ENCODE measurements at regions not wholly inside any gene's neighbourhood (a gene's known extent, or its start where the extent isn't known, plus 50 kb on each side); places are given as distances from the start of the nearest gene placed in this dataset.

DNA sequence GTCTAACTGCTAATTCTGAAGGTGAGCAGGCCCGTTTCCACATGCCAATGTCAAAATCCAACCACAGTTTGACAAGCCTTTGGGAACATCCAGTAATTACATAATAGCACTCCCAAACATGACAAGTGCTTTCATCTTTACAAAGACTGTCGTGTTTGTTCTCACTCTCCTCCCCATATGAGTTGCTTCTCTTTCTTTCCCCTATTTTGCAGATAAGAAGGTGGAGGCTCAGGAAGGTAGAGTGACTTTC lies 55.9 kb upstream of the CD44 start:
- ChIA-PET POLR2A (no interaction called here), CTCF (no interaction called here)
- no peak for TF ChIP-seq CTBP1 (IDR thresholded peaks at IDR 0.05; ENCODE audit: borderline replicate concordance)
- TF ChIP-seq FOXA1 (IDR thresholded peaks at IDR 0.05), result no peak
- TF ChIP-seq SUZ12 (IDR thresholded peaks at IDR 0.05), result no peak
- TF ChIP-seq BHLHE40 (IDR thresholded peaks at IDR 0.05; ENCODE audit: borderline replicate concordance), result no peak
- DNase-seq (ENCODE audit: extremely low spot score), result no peak

DNA sequence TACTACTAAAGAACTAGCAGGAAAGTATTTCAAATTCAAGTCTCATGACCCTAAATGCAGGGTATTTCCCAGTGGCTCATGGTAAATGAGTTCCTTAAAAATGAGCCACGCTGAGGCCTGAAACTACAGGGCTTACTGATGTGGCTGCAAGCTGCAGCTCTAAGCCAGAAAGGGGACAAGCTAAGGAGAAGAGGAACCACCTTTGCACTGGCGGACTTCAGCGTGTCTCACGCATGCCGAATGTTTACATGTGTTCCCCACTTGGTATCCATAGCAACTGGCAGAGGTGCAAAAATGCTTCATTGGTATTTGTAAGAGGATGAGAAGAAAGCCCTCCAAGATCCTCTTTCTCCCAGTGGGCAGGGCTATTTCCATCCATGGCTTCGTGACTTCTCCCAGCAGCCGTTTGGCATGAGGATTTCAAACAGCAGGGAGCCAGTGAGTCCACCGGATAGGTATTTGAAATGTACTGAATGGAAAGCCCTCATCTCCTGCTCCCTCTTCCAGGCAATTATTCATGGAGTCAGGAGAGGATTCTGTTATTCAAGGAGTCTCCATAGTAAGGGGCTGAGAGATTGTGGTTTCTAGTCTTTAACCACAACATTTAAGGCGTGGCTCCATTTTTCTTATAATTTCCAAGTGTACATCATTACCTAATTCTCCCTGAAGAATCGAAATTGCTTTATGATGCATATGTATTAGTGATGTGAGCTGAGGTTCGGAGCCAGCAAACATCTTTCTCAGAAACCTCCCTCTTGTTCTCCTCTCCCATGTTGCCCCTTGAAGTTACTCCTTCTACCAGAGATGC lies 55.3 kb upstream of the CD44 start:
- ChIA-PET CTCF (no interaction called here), POLR2A (no interaction called here)
- DNase-seq (ENCODE audit: extremely low spot score), result no peak

DNA sequence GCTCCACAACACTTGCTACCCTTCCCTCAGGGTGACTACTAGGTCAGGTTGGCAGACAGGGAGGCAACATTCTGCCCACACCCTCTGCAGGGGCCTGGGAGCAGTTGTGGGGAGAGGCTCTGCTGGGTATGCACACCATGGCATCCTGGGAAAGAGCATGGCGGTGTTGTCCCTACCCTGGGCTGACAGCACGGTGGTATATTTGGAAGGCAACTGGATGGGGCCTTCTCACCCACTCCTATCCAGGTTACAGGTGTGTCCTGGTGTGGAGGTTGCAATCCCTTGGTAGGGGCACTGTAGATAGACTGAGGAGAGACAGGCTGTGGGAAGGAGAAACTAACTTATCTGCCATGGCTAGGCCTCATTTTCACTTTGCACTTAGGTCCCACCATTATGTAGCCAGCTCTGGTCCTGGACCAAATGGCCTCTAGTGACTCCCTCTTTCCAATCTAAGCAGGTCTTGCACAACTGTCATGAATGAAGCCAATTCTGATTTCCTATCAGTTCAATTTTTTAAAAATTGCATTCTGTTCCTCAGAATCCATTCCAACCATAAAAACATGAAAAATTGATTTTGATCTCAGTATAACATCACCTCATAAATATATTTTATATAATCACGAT lies 54.0 kb upstream of the CD44 start:
- no peak for DNase-seq (ENCODE audit: extremely low spot score)
- TF ChIP-seq TARDBP (IDR thresholded peaks at IDR 0.05) (no peak), ELF4 (IDR thresholded peaks at IDR 0.05) (no peak), LEF1 (IDR thresholded peaks at IDR 0.05; ENCODE audit: borderline replicate concordance) (no peak), ARNT (IDR thresholded peaks at IDR 0.05) (no peak)
- CTCF ChIA-PET, result no interaction called here
- POLR2A ChIA-PET, result no interaction called here

More for the DNA sequence above, 55.3 kb upstream of the CD44 start:
- TF ChIP-seq ARNT (IDR thresholded peaks at IDR 0.05) (no peak), LEF1 (IDR thresholded peaks at IDR 0.05; ENCODE audit: borderline replicate concordance) (no peak)
- TF ChIP-seq, protein P1, sequence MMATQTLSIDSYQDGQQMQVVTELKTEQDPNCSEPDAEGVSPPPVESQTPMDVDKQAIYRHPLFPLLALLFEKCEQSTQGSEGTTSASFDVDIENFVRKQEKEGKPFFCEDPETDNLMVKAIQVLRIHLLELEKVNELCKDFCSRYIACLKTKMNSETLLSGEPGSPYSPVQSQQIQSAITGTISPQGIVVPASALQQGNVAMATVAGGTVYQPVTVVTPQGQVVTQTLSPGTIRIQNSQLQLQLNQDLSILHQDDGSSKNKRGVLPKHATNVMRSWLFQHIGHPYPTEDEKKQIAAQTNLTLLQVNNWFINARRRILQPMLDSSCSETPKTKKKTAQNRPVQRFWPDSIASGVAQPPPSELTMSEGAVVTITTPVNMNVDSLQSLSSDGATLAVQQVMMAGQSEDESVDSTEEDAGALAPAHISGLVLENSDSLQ (IDR thresholded peaks at IDR 0.05), result no peak

DNA sequence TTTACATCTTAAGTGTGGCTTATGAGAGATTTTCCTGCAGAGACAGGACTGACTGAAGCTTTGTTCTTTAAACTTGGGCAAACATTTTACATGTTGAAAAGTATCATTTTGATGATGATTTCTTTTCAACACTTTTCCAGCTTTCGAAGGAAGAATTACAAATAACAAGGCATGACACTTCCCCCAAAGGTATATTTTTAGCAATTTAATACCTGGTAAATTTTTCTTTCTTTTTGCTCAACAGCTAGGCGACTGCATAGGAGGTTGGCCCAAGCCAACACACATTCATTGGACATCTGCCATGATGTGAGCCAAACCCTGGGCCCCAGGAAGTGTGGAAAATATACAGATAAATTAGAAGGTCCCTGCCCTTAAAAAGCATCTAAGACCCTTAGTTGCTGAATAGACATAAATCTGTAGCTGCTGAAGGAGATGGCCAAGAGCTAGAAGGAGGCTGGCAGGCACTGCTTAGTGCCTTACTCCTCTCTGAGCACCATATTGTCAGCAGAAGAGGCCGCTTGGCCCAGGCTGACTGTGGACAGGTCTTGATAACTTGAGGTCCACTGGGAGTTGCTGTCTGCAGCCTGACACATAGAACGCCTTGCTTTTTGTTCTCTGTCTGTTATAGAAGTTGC lies 53.3 kb upstream of the CD44 start:
- ChIA-PET POLR2A (no interaction called here), CTCF (no interaction called here)
- TF ChIP-seq FOXM1 (IDR thresholded peaks at IDR 0.05; ENCODE audit: borderline replicate concordance), result no peak
- TF ChIP-seq SUZ12 (IDR thresholded peaks at IDR 0.05), result no peak
- TF ChIP-seq, protein P1 (IDR thresholded peaks at IDR 0.05), result no peak
- TF ChIP-seq ARNT (IDR thresholded peaks at IDR 0.05), result no peak
- TF ChIP-seq L3MBTL2 (conservative IDR thresholded peaks at IDR 0.05), result no peak
- no peak for DNase-seq (ENCODE audit: extremely low spot score)

DNA sequence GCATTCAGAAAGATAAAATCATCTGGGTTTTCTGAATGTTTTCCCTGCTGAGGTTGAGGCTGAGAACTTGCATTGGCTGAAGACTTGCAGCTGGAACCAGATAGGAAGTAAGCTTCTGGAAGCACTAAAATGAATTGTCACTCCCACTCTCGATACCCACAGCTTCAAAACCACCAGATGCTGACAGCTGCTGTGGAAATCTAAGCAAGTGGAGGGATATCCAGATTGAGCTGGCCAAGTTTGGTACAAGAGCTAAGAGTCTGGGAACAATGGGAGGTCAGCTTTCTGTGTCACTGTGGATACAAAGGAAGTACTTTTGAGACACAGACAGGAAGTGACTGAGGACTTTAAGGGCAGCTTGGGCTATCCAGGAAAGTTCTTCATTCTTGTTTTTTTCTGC lies 51.3 kb upstream of the CD44 start:
- POLR2A ChIA-PET, result no interaction called here
- CTCF ChIA-PET, result no interaction called here
- TF ChIP-seq LEF1 (IDR thresholded peaks at IDR 0.05; ENCODE audit: borderline replicate concordance) (no peak), NFRKB (IDR thresholded peaks at IDR 0.05) (no peak), SP1 (IDR thresholded peaks at IDR 0.05) (no peak), ELF4 (IDR thresholded peaks at IDR 0.05) (no peak), ZNF384 (IDR thresholded peaks at IDR 0.05) (no peak), TARDBP (IDR thresholded peaks at IDR 0.05) (no peak), FOXA1 (IDR thresholded peaks at IDR 0.05) (no peak), FOXM1 (IDR thresholded peaks at IDR 0.05; ENCODE audit: borderline replicate concordance) (no peak), HDGF (IDR thresholded peaks at IDR 0.05; ENCODE audit: borderline replicate concordance) (no peak), L3MBTL2 (conservative IDR thresholded peaks at IDR 0.05) (no peak), SUZ12 (IDR thresholded peaks at IDR 0.05) (no peak)
- TF ChIP-seq, protein P1 (IDR thresholded peaks at IDR 0.05), result no peak
- DNase-seq (ENCODE audit: extremely low spot score), result no peak

DNA sequence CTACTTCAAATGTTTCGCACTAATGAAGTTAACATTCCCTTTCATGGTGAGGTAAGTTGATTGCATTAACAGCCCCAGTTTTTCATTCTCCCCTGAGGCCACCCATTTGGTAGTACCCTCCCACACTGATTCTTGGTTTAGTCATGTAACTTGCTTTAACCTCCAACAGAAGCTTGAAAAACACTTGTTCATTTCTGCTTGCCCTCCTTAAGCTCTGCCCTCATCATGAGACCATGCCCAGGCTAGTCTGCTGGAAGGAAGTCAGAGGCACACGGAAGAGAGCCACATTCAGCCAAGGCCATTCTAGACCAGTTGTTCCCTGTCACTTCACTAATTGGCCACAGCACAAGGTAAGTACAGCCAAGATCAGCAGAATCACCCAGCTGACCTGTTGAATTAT lies 50.7 kb upstream of the CD44 start:
- POLR2A ChIA-PET, result no interaction called here
- no peak for DNase-seq (ENCODE audit: extremely low spot score)
- TF ChIP-seq LEF1 (IDR thresholded peaks at IDR 0.05; ENCODE audit: borderline replicate concordance) (no peak), ARNT (IDR thresholded peaks at IDR 0.05) (no peak), FOXM1 (IDR thresholded peaks at IDR 0.05; ENCODE audit: borderline replicate concordance) (no peak), ELF4 (IDR thresholded peaks at IDR 0.05) (no peak), L3MBTL2 (conservative IDR thresholded peaks at IDR 0.05) (no peak)
- CTCF ChIA-PET, result no interaction called here

DNA sequence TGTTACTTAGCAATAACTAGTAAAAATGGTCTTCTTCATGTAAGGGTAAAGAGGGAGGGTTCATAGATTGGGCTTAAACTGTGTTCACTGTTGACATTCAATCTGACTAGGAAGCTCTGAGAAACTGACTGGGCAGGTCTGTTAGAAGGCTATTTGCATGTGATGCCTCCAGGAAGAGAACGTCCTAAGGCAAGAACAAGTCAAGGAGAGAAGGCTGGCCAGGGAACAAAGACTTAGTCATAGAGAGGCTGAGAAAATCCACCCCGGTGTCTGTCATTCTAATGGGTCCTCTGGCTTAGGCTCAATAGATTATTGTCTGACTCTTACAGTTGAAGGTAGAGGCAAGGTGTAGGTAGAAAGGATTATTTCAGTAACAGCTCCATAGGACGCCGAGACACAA lies 50.3 kb upstream of the CD44 start:
- no peak for DNase-seq (ENCODE audit: extremely low spot score)
- TF ChIP-seq LEF1 (IDR thresholded peaks at IDR 0.05; ENCODE audit: borderline replicate concordance), result no peak
- TF ChIP-seq L3MBTL2 (conservative IDR thresholded peaks at IDR 0.05), result no peak
- TF ChIP-seq, protein P1 (IDR thresholded peaks at IDR 0.05), result no peak
- TF ChIP-seq FOXK2 (IDR thresholded peaks at IDR 0.05), result no peak
- TF ChIP-seq ZNF384 (IDR thresholded peaks at IDR 0.05), result no peak
- no peak for TF ChIP-seq FOXM1 (IDR thresholded peaks at IDR 0.05; ENCODE audit: borderline replicate concordance)
- no peak for TF ChIP-seq CTBP1 (IDR thresholded peaks at IDR 0.05; ENCODE audit: borderline replicate concordance)
- no peak for TF ChIP-seq SUZ12 (IDR thresholded peaks at IDR 0.05)
- no peak for TF ChIP-seq SP1 (IDR thresholded peaks at IDR 0.05)
- no peak for TF ChIP-seq TARDBP (IDR thresholded peaks at IDR 0.05)
- no peak for TF ChIP-seq ELF4 (IDR thresholded peaks at IDR 0.05)
- no peak for TF ChIP-seq HDGF (IDR thresholded peaks at IDR 0.05; ENCODE audit: borderline replicate concordance)
- no peak for TF ChIP-seq NFRKB (IDR thresholded peaks at IDR 0.05)
- no peak for TF ChIP-seq ARNT (IDR thresholded peaks at IDR 0.05)
- no peak for TF ChIP-seq BHLHE40 (IDR thresholded peaks at IDR 0.05; ENCODE audit: borderline replicate concordance)
- ChIA-PET CTCF (no interaction called here), POLR2A (no interaction called here)

All from HEK293T (cell line).